Erythroblast (primary cell): ENCODE measurements at regions not wholly inside any gene's neighbourhood (a gene's known extent, or its start where the extent isn't known, plus 50 kb on each side); places are given as distances from the start of the nearest gene placed in this dataset.

Source experiments
- GATA1 ChIP-seq: IDR thresholded peaks from 2 replicates; pipeline ENCODE4 v1.6.1; 2011; ENCODE audit warnings: low read depth, mild to moderate bottlenecking, control low read depth, low read length, moderate library complexity
- POLR2A ChIP-seq: IDR thresholded peaks from 2 replicates; pipeline ENCODE4 v1.6.1; 2011; ENCODE audit warnings: mild to moderate bottlenecking, low read length

DNA sequence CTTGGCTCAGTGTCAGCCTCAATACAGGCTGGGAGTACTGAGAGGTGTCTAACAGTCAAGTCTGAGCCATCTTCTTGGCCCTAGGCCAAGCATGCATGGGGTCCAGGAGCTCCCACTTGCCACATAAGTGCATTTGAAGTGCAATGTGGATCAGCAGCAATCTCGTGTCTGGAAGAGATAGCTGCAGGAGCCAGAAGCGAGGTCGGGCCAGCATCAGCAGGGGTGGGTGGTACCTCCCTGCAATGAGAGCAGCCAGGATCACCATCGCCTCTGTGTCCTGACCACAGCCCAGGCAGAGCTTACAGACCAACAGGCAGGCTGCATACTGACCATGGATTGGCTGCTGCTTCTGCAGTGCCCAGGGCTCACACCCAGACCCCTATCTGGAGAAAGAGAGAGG lies 83.0 kb upstream of the CXCL12 start:
- no peak for TF ChIP-seq POLR2A
- TF ChIP-seq GATA1: no peak
